ENCODE measurements at regions not wholly inside any gene's neighbourhood (a gene's known extent, or its start where the extent isn't known, plus 50 kb on each side); places are given as distances from the start of the nearest gene placed in this dataset.

DNA sequence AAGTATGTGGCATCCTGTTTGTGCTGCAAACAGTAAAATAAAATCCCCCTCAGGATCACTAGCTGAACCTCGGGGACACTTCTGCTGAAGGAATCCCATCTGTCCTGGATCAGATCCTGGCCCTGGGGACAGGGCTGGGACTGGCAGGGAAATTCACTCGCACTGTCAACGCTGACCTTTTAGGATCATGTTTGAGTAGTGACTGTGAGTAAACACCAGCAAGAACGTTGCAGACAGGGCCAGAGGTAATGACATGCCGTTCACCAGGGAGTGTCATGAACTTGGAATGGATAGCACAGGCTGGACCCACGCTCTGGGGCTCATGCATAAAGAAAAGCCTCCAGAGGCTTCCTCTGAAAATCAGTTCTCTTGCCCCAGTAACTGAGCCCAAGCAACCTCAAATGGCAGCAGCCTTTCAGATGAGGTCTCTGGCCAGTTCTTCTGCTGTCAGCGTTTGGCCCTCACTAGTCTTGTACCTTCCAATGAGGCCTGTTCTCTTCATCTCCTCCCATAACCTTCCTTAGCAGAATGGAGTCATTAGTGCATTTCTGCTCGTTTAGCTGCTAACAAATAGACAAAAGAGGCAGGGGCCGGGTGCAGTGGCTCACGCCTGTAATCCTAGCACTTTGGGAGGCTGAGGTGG, 51.0 kb upstream of the BARX2 start:
- no peak for DNase-seq

DNA sequence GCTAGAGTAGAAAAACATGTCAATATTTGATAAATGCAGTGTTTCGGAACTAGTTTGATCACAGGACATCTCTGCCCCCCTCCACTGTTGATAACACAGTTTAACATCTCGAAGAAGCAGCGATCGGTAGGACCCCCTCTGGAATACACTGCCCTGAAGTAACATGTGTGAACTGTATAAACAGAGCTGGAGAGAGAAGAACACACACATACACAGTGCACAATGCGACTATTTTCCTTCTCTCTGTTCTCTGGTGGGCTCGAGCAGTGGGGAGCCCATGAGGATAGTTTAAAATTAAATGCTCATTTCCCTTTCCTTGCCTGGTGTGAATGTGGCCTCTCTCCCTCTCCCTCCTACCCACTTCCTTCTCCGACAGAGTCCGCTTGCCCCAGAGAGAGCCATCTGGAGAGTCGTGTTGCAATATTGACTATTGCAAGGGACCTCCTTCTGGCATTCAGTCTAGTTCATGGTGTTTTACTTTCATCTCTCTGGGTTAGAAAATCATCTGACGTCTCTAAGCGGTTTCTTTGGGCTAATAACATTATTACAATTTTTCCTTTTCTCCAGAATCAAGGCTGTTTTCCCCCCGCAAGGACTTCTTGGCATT, 51.6 kb upstream of the BARX2 start:
- DNase-seq: no peak

DNA sequence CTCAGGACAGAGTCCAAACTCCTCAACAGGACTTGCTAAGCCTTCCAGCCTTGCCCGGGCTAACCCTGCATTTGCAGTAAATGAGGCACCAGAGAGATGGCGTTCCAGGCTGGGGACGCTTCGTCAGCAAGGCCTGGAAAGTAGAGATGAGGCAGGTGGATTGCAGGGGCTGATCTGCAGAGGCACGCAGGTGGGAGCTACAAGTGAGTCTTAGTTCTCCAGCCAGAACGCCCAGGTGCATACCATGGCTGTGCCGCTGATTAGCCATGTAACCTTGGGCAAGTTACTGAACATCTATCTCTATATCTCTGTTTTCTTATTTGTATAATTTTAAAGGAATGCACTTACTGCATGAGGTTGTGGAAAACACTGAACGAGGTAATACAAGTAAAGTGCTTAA, 52.7 kb upstream of the BARX2 start:
- DNase-seq: no peak

DNA sequence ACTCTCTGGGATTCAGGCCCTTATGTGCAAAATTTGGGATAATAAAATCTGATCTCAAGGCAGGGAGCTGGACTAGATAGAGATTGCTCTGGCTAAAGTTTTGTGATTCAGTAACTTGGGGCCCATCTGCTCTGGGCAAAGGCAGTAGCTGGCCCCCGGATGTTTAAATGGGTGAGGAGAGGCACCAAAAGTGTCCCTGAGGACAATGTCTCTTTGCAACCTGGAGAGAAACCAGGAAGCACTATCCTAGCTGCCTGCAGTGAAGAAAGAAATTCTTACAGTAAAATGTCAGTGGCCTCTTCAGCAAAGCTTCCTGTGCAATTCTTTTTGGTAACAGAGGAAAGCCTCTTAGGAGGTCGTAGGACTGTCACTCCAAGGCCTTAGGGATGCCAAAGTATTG, 54.6 kb upstream of the BARX2 start:
- no peak for DNase-seq

DNA sequence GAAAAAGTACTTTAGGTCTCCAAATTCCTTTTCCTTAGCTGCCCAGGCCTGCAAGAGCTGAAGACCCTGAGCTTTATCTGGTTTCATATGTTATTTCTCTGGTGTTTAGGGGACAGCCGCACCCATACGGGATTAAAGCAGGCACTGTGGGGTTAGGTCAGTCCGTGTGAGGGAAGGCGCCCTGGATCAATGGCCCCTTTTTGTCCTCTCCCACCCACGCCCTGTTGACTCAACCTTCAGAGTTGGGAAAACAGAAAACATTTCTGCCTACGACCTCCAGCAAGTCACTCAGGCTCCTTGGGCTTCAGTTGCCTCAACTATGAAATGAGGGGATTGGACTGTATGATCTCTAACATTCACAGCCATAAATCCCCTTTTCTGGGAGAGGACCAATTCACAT, 55.2 kb upstream of the BARX2 start:
- DNase-seq: no peak

- no peak for DNase-seq
Measured at GRCh38 chr11:129319751-129320150, 55.9 kb upstream of the BARX2 start.

- DNase-seq: no peak
Measured at GRCh38 chr11:129319201-129319600, 56.4 kb upstream of the BARX2 start.

GRCh38 chr11:129317571-129317970, 58.1 kb upstream of the BARX2 start:
- no peak for DNase-seq

- DNase-seq: no peak
Measured at GRCh38 chr11:129316781-129317180, 58.9 kb upstream of the BARX2 start.

DNA sequence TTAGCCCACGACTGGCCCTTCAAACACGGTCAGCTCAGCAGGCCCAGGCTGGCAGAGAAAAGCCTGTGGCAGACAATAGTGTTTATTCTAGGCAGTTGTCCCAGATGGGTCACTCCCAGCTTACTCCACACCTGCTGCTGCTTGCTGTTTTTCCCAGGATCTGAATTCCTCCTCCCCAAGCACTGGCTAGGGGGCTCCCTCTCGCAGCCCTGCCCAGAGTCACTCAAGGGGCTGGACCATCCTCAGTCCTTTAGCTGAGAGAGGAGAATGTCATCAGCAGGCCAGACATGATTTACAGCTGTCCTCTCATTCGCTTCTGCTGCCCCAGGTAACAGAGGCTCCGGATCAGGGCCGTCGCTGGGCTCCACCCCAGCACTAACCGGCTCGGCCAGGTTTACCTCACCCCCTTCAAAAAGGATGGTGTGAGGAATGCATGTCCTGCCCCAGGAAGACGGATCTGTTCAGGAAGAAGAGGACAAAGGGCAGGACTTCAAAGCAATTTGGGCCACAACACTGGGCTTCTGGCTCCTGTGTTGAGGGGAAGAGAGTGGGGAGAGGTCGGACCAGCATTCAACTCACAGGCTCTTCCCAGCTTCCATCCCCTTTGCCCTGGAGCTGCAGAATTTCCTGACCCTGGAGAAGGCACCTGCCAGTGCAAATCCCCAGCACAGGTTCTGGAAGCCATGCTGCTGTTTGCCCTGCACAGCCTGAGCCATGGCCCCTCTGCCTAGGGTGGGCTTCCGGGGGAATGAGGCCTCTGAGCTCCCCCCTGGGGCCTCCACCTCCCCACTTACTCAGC, 59.7 kb upstream of the BARX2 start:
- no peak for DNase-seq

DNA sequence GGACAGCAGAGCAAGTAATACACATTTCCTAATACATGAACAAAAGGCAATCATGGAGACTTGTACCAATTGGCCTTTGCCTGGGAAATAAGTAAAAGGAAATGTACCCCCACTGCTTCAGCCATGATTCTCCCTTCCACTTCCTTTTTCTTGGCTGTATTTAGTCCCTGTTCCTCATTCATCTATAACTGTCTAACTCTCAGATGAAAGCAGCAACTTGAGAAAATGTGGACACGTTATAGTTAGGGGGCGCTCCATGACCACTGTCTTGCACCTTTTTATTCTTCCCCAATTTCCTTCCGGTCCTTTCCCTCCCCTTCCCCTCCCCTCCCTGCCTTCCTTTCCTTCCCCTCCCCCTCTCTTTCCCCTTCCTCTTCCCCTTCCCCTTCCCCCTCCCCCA, 61.3 kb upstream of the BARX2 start:
- DNase-seq: no peak

DNA sequence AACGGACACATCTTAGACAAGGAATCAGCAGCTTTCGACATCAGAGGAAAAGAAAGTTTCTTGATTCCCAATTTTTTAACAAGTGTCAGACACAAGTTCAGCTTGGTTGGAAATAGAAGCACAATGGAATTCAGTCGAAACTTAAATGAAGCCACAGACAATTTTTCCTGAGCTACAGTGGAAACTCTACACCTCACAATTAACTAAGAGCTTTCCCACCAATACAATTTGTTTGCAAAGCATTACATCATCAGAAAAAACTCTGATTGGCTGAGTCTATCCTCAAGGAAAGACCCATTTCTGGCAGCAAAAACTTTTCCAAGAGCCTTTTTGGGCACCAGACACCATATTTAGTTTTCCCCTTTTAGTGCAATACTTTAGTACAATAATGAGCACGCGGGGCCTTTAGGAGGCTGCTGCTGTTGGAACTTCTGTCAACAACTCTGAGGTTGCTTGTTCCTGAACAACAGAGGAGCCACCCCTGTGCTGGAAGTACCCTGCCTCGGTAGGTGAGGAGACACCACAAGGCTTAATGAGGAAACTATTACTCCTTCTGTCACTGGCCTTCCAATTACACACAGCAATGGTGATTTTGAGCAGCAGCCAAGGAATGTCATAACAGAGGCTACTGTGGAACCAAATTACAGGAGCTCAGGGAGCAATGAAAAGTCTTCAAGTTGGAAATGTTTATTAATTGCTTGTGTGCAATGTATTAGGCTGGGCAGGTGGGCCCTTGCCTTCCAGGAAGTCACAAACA, 61.9 kb upstream of the BARX2 start:
- no peak for DNase-seq

DNA sequence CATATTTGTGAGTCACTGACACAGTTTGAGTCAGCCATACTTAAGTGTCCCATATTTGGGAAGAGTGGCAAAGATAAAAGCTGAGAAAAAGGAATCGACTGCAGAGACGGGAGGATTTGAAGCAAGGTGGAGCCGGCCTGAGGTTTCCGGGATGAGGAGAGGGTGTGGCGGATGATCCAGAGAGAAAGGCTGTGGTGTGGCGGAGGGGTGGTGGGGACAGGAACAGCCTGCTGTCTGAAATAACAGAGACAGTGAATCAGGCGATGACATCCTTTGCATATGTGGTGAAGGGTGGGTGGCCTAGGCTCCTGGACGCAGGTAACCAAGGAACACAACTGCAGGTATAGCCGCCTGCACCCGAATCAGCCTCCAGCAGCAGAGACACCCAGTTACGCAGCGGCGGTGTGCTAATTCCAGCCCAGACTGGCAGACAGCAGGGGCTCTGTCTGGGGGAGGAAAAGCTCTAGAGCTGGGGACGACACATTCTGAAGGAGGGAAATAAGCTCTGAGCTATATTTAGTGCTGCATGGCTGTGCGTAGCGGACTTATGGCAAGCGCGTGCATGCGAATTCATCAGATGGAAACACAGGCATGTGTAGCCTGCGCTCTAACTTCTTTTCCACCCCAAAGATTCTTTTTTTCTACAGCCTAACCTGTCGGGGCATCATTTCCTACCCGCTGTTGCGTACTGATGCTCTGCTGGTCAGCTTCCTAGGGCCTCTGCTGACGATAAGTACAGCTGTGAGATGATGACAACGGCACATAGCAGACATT, 62.7 kb upstream of the BARX2 start:
- DNase-seq: no peak

- no peak for DNase-seq
Measured at GRCh38 chr11:129308241-129308865, 67.3 kb upstream of the BARX2 start.

GRCh38 chr11:129307162-129307561, 68.5 kb upstream of the BARX2 start:
- no peak for DNase-seq

- no peak for DNase-seq
Measured at GRCh38 chr11:129302386-129303101, 73.1 kb upstream of the BARX2 start.

- no peak for DNase-seq
Measured at GRCh38 chr11:129300099-129300498, 75.5 kb upstream of the BARX2 start.

GRCh38 chr11:129298988-129299387, 76.7 kb upstream of the BARX2 start:
- no peak for DNase-seq

DNA sequence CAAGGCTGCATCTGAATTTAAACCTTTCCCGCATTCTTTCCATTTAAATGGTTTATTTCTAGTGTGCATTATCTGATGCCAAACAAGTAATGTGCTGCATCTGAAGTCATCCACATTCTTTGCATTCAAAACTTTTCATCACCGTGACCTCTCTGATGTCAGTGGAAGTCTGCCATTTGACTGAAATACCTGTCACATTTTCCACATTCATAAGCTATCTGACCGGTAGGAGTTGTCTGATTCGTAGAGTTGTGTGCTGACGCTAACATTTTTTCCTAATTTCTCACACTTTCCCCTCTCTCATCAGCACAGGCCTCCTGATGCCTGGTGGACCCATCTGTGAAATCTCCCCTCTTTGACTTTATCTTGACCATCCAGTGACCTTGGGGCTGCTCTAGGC, 79.9 kb upstream of the BARX2 start:
- DNase-seq: no peak

- no peak for DNase-seq
Measured at GRCh38 chr11:129292771-129293170, 82.9 kb upstream of the BARX2 start.

DNA sequence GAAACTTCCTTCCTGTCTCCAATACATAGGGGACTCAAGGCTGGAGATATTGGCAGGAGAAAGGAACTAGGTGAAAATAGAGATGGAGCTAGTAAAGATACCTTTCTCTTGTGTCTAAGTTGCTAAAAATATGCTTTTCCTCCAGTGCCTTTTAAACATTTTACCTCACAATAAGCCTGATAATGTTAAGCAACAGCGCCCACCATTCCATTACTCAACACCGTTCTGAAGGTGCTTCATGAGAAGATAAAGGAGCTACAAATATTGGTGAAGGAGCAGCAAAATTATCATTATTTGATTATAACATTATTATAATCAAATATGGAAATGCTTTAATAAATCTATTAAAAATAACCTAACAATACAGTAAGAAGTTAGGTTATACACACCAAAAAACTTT, 83.6 kb upstream of the BARX2 start:
- no peak for DNase-seq

- no peak for DNase-seq
Measured at GRCh38 chr11:129291546-129291945, 84.1 kb upstream of the BARX2 start.

All from stimulated activated CD4-positive, alpha-beta T cell treated with anti-CD3 and anti-CD28 coated beads, Interleukin-4, amount 100 ng/mL, for 24 hours (primary cell).